NT2/D1 (cell line): ENCODE measurements at regions not wholly inside any gene's neighbourhood (a gene's known extent, or its start where the extent isn't known, plus 50 kb on each side); places are given as distances from the start of the nearest gene placed in this dataset.

Experiments used
- SUZ12 ChIP-seq: IDR thresholded peaks from 2 replicates; pipeline ENCODE4 v1.6.1; 2011; ENCODE audit not compliant: insufficient read length, insufficient read depth; ENCODE audit errors: extremely low read depth
- YY1 ChIP-seq: IDR thresholded peaks from 2 replicates; pipeline ENCODE4 v1.6.1; 2011; ENCODE audit not compliant: insufficient read length, insufficient read depth
- ZNF274 ChIP-seq: IDR thresholded peaks from 2 replicates; pipeline ENCODE4 v1.6.1; 2011; ENCODE audit warnings: mild to moderate bottlenecking, low read depth, low read length

DNA sequence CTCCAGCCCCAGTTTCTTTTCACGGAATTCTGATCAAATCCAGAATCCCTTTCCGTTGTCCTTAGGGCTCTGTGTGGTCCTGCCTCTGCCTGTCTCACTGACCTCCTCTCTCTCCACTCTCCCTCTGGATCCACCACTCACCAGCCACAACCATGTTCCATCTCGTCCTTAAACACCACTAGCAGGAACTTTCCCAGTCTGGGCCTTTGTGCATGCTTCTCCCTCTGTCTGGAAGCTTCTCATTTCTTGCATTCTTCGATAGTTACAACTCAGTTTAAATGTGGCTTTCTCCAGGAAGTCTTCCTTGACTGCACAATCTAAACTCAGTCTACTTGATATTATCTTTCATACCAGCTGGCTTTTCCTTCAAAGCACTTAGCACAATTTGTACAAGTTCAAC, 117.7 kb upstream of the MSX2 start:
- TF ChIP-seq YY1 (no peak), SUZ12 (no peak), ZNF274 (no peak)
